ENCODE measurements at regions not wholly inside any gene's neighbourhood (a gene's known extent, or its start where the extent isn't known, plus 50 kb on each side); places are given as distances from the start of the nearest gene placed in this dataset.

DNA sequence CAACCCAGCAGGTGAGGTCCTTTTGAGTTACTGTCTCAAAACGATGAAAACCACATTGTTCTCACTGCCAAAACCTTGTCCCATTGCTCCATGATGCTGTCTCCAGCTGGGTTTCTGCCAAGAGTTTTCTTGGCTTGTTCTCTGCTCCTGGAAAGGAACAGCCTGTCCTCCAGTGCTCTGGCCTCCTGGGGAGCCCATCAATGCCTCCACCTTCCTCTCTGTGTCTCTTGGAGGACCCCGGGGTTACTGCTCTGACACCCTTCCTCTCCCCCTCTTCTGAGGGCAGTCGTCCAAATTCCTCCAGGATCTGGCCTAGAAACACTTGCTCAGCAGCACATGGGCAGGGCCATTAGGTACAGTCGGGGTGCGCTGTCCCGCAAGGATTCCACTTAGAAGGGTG is 63.9 kb upstream of the RGMA start (continued):
- TF ChIP-seq, protein P1, sequence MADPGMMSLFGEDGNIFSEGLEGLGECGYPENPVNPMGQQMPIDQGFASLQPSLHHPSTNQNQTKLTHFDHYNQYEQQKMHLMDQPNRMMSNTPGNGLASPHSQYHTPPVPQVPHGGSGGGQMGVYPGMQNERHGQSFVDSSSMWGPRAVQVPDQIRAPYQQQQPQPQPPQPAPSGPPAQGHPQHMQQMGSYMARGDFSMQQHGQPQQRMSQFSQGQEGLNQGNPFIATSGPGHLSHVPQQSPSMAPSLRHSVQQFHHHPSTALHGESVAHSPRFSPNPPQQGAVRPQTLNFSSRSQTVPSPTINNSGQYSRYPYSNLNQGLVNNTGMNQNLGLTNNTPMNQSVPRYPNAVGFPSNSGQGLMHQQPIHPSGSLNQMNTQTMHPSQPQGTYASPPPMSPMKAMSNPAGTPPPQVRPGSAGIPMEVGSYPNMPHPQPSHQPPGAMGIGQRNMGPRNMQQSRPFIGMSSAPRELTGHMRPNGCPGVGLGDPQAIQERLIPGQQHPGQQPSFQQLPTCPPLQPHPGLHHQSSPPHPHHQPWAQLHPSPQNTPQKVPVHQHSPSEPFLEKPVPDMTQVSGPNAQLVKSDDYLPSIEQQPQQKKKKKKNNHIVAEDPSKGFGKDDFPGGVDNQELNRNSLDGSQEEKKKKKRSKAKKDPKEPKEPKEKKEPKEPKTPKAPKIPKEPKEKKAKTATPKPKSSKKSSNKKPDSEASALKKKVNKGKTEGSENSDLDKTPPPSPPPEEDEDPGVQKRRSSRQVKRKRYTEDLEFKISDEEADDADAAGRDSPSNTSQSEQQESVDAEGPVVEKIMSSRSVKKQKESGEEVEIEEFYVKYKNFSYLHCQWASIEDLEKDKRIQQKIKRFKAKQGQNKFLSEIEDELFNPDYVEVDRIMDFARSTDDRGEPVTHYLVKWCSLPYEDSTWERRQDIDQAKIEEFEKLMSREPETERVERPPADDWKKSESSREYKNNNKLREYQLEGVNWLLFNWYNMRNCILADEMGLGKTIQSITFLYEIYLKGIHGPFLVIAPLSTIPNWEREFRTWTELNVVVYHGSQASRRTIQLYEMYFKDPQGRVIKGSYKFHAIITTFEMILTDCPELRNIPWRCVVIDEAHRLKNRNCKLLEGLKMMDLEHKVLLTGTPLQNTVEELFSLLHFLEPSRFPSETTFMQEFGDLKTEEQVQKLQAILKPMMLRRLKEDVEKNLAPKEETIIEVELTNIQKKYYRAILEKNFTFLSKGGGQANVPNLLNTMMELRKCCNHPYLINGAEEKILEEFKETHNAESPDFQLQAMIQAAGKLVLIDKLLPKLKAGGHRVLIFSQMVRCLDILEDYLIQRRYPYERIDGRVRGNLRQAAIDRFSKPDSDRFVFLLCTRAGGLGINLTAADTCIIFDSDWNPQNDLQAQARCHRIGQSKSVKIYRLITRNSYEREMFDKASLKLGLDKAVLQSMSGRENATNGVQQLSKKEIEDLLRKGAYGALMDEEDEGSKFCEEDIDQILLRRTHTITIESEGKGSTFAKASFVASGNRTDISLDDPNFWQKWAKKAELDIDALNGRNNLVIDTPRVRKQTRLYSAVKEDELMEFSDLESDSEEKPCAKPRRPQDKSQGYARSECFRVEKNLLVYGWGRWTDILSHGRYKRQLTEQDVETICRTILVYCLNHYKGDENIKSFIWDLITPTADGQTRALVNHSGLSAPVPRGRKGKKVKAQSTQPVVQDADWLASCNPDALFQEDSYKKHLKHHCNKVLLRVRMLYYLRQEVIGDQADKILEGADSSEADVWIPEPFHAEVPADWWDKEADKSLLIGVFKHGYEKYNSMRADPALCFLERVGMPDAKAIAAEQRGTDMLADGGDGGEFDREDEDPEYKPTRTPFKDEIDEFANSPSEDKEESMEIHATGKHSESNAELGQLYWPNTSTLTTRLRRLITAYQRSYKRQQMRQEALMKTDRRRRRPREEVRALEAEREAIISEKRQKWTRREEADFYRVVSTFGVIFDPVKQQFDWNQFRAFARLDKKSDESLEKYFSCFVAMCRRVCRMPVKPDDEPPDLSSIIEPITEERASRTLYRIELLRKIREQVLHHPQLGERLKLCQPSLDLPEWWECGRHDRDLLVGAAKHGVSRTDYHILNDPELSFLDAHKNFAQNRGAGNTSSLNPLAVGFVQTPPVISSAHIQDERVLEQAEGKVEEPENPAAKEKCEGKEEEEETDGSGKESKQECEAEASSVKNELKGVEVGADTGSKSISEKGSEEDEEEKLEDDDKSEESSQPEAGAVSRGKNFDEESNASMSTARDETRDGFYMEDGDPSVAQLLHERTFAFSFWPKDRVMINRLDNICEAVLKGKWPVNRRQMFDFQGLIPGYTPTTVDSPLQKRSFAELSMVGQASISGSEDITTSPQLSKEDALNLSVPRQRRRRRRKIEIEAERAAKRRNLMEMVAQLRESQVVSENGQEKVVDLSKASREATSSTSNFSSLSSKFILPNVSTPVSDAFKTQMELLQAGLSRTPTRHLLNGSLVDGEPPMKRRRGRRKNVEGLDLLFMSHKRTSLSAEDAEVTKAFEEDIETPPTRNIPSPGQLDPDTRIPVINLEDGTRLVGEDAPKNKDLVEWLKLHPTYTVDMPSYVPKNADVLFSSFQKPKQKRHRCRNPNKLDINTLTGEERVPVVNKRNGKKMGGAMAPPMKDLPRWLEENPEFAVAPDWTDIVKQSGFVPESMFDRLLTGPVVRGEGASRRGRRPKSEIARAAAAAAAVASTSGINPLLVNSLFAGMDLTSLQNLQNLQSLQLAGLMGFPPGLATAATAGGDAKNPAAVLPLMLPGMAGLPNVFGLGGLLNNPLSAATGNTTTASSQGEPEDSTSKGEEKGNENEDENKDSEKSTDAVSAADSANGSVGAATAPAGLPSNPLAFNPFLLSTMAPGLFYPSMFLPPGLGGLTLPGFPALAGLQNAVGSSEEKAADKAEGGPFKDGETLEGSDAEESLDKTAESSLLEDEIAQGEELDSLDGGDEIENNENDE (IDR thresholded peaks at IDR 0.05; ENCODE audit: insufficient replicate concordance, low read length), result no peak
- TF ChIP-seq SRF (IDR thresholded peaks at IDR 0.05; ENCODE audit: low read depth, low read length) (no peak), RAD21 (IDR thresholded peaks at IDR 0.05 in 1 of 2, conservative IDR thresholded peaks at IDR 0.05 in 1 of 2; ENCODE audit: low read depth in 2 of 2, low read length in 2 of 2) (0 out of 4 replicates have a peak, but pooled peaks of 1 of the 2 experiments have one; percentile 7), RXRA (IDR thresholded peaks at IDR 0.05; ENCODE audit: insufficient read depth, low read depth, low read length) (no peak), POLR2AphosphoS5 (IDR thresholded peaks at IDR 0.05; ENCODE audit: low read depth, low read length) (no peak), NRF1 (IDR thresholded peaks at IDR 0.05; ENCODE audit: low read depth, low read length) (no peak), CHD2 (IDR thresholded peaks at IDR 0.05; ENCODE audit: low read length) (no peak), SP2 (IDR thresholded peaks at IDR 0.05; ENCODE audit: low read length) (no peak)

Data from H1 (cell line).